SW480 (cell line): ENCODE measurements at regions not wholly inside any gene's neighbourhood (a gene's known extent, or its start where the extent isn't known, plus 50 kb on each side); places are given as distances from the start of the nearest gene placed in this dataset.

ENCODE experiments used
- DNase-seq: peaks from one replicate; pipeline ENCODE4 v3.0.0-alpha.2; 2016; ENCODE audit warnings: low spot score

- no peak for DNase-seq
These were observed 58.5 kb downstream of the PSMG1 start for GRCh38 chr21:39124681-39125251.

GRCh38 chr21:39123375-39123774 lies 59.9 kb downstream of the PSMG1 start:
- DNase-seq, result no peak

- DNase-seq, result peak; percentile 21
These were observed 61.5 kb downstream of the PSMG1 start for GRCh38 chr21:39121600-39122355.

GRCh38 chr21:39120876-39121599 lies 62.2 kb downstream of the PSMG1 start:
- DNase-seq, result no peak

- DNase-seq, result no peak
These were observed 63.4 kb downstream of the PSMG1 start for GRCh38 chr21:39119891-39120290.

GRCh38 chr21:39118604-39119215 lies 64.5 kb downstream of the PSMG1 start:
- DNase-seq, result no peak

GRCh38 chr21:39118061-39118460 lies 65.2 kb downstream of the PSMG1 start:
- no peak for DNase-seq

- DNase-seq, result no peak
These were observed 65.7 kb downstream of the PSMG1 start for GRCh38 chr21:39117440-39117970.

GRCh38 chr21:39116761-39117439 lies 66.4 kb downstream of the PSMG1 start:
- no peak for DNase-seq

GRCh38 chr21:39115576-39116235 lies 67.5 kb downstream of the PSMG1 start:
- no peak for DNase-seq

GRCh38 chr21:39114871-39115575 lies 68.2 kb downstream of the PSMG1 start:
- DNase-seq, result no peak

GRCh38 chr21:39111931-39112550 lies 71.2 kb downstream of the PSMG1 start:
- DNase-seq, result no peak

GRCh38 chr21:39110431-39110830 lies 72.8 kb downstream of the PSMG1 start:
- no peak for DNase-seq

- DNase-seq, result no peak
These were observed 73.5 kb downstream of the PSMG1 start for GRCh38 chr21:39109596-39110210.

GRCh38 chr21:39109163-39109530 lies 74.1 kb downstream of the PSMG1 start:
- DNase-seq, result no peak

- DNase-seq, result no peak
These were observed 74.7 kb downstream of the PSMG1 start for GRCh38 chr21:39108291-39109162.

- DNase-seq, result no peak
These were observed 75.5 kb downstream of the PSMG1 start for GRCh38 chr21:39107739-39108138.

- no peak for DNase-seq
These were observed 76.3 kb downstream of the PSMG1 start for GRCh38 chr21:39106881-39107462.
